DMS 273 (cell line): ENCODE measurements at regions not wholly inside any gene's neighbourhood (a gene's known extent, or its start where the extent isn't known, plus 50 kb on each side); places are given as distances from the start of the nearest gene placed in this dataset.

Source experiments
- DNase-seq: peaks from one replicate; lab custom pipeline; 2025; ENCODE audit not compliant: unreplicated experiment; lab: John Stamatoyannopoulos, UW

DNA sequence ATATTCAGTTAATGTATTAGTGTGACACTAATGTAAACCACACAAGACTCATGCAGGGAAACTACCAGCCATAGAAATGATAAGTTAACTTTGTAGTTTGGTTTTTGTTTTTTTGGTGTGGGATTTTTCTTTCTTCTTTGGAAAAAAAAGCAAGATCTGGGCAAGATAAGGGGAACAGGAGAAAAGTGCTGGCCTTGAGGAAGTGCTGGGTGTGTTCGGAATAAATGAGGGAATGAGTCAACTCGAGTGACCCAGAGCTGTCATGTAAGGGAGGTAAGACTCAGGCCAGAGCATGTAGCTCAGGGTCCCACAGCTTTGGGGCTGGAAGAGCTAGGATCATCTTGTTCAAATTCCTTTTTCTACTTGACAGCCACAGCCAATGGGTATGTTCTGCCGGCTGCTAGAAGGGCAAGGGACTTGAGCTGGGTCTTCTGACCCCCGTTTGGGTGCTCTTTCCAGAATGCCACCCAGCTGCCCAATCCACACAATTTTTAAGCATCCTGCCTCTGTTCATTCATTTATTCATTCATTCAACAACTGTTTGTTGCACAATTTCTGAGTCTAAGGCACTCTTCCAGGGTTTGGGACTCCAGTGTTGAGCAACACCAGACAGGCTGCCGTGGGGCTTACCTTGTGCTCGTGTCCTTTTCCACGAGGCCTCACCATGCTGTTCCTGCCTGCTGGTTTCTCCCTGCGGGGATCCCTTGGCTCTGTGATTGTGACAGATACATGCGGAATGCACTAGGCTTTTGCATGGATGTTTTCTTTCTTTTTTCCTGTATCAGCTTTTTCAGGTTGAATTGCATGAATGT is 54.5 kb downstream of the CLDN34 start:
- no peak for DNase-seq

DNA sequence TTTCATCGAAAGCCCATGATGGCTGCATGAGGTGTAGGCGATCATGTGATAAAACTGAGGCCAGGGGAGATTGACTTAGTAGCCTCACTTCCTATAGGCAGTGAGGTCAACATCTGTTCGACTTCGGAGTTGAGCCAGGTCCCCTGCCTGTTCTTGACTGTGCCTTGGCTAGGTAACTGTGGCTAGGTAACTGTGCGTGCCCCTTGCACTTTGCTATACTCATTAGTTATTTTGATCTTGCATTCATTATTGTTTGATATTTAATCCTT is 55.0 kb downstream of the CLDN34 start:
- DNase-seq: no peak

DNA sequence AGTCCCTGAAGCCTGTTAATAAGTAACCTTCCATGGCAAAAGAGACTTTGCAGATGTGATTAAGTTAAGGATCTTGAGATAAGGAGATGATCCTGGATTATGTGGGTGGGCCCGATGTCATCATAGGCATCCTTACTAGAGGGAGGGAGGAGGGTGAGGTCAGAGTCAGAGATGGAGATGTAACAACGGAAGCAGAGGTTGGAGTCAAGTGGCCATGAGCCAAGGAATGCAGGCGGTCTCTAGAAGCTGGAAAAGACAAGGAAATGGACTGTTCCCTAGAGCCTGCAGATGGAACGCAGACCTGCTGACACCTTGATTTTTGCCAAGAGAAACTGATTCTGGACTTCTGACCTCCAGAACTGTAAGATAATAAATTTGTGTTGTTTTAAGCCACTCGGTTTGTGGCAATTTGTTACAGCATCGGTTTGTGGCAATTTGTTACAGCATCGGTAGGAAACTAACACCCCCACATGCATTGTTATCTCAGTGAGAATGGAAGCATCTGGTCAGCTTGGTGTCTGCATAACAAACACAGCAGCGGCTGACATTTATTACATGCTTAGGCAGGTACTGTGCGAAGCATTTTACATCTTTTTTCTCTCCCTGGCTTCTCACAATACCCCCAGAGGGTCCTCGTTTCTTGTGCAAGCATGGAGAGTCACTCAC is 55.6 kb downstream of the CLDN34 start:
- no peak for DNase-seq

DNA sequence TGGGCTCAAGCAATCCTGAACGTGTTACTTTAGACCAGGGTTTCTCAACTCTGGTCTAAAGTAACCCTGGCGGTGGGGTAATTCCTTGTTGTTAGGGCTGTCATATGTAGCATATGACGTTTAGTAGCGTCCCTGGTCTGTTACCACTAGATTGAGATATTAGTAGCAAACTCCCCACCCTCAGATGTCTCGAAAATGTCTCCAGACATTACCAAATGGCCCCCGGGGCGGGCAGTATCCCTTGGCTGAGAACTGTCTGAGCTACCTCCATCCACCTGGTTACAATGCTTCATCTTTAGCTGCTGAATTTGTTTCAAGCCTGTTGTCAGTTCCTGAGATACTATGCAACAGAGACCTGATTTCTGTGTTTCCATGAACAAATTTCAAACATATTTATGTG is 56.7 kb downstream of the CLDN34 start:
- DNase-seq: no peak

DNA sequence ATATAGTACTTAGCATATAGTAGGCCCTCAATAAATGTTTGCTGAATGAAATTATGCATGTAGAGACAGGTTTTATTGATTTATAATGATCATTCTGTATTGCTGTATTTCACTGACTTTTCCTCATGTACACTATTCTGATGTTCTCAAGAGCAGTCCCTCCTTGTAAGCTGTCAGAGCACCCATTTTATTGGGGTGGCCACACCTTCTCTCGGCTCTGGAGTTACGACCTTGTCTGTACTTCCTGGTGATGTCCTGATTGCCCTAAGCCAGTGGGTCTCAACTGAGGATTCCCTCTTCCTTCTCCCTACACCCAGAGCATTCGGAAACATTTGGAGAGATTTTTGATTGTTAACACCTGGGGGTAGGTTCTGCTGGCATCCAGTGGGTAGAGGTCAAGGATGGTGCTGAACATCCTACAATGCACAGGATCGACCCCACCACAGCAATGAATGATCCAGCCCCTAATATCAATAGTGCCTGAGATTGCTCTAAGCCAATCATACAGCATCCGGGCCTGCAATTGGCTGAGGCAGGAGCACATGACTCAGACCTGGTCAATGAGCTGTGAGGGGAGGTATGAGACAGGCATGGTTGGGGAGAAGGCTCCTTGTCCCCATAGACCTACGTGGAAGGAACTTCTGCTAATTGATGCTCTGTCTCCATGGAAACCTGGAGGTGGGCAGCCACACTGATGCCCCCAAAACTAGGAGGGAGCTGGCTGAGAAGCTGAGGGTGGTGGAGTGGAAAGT is 58.8 kb downstream of the CLDN34 start:
- no peak for DNase-seq

DNA sequence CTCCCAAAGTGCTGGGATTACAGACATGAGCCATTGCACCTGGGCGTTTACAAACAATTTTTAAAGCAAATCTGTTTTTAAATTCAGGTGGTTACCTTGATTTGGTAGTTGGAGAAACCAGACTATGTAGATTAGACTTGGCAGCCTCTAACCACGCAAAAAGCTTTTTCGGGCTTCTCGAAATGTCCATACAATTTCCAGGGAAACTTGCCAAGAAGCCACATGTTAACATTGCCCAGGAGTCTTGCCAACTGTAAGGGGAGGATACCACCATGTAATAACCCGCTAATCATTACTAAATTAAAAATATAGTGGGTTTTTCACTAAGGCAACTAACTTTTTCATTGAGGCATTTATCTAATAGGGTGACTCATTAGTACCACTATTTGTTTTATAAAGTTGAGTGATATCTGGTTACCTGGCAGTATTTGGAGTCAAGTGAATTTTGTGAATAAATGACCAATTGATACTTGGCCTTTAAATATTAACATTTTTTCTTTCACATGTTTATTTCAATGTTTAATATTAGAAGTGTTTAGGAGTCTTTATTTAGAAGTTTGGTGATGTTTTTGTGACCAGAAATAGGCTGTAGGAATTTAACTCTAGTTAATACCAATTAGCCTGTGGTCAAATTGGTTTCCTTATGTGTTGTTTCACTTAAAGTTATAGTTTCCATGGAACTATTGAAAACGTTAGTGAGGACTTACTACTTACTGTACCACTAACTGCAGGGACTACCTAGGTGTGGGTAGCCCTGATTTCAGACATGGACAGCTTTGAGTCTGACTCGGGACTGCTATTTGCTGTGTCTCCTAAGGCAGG is 61.3 kb downstream of the CLDN34 start:
- DNase-seq: peak; percentile 25

DNA sequence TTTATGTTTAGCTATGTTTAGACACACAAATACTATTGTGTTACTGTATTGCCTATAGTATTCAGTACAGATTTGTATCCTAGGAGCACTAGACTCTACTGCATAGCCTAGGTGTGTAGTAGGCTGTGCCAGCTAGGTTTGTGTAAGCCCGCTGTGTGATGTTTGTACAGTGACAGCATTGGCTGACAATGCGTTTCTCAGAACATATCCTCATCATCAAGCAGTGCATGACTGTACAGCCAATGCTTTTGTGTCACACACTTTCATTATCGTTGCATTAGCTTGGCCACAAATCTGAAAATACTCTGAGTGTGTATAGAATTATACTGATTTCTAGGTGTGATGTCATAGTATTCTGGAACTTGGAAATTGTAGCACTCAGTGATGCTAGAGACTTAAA is 63.4 kb downstream of the CLDN34 start:
- DNase-seq: no peak

DNA sequence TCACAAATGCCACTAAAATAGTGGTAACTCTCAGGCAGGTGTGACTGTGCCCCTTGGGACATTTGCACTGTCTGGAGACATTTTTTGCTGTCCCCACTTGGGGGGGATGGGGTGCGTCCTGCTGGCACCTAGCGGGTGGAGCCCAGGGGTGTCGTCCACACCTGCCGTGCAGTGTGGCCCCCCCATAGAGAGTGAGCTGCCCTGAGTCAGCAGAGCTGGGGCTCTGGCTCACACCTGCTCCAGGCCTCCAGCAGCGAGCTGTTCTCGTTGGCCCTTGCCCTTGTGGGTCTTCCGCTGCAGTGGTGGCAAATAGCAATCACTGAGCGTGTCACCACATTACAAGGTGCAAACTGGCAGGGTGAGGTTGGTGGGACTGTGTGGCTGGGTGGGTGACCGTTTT is 64.6 kb downstream of the CLDN34 start:
- DNase-seq: no peak

DNA sequence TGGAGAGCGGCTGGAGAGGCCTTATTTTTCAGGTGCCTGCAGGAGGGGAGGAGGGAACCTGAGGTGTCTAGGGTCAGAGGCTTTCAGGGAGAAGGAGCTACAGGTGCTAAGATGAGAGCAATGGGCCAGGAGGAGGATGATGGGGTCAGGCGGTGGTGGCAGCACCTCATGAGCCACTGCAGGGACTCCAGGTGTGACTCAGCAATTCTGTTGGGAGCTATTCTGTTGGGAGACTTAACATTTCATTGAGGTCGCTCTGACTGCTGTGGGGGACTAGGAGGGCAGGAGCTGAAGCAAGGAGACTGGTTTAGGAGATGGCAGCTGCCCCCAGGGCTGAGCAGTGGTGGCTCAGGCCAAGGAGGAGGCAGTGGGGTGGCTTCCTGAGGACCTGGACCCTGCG is 65.0 kb downstream of the CLDN34 start:
- no peak for DNase-seq

DNA sequence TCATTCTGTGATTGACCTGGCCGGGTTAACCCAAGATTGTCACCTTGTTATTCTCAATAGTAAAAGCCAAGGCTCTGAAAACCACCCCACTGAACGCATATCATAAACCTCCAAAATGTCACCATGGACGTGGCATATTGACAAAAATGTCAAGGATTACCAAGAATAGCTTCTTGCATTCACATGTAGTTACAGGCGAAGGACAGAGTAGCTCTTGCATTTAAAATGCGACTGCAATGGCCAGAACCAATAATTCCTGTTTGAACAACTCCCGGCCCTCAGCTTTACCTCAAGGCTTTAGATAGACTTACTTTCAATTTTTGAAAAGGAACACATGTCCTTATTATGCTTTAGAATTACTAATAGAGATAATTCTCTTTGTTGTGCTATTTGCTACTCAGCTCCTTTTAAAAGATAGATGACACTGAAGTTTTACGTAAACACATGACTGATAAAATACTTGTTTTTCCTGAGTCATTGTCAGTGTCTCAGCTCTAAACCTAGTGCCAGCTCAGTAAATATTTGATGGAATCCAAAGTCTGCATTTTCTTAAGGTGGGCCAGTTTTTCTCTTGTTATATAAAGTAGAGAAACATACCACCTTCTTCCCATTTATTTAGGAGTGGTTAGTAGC is 66.3 kb downstream of the CLDN34 start:
- no peak for DNase-seq

DNA sequence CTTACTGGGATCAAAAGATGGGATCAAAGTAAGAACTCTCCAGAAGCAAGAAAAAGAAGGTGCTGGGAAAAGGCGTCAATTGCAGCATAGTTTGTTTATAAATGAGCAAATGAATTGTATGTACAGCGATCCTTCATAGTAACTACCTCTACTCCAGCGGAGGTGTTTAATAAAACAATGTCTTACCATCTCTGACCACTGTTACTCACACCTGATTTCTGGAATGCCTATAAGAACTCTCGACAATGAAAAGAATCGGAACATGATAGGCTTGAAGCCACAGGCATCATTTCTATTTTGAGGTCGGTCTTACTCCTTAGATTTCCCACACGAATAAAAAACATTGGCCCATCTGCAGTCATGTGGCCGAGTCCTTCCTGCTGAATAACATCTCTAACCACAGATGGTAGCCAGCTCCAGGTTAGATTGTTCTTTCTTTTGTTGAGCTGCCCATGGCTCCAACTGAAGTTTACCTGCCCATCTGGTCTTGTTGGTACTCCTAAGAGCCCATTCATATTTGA is 67.6 kb downstream of the CLDN34 start:
- DNase-seq: no peak

DNA sequence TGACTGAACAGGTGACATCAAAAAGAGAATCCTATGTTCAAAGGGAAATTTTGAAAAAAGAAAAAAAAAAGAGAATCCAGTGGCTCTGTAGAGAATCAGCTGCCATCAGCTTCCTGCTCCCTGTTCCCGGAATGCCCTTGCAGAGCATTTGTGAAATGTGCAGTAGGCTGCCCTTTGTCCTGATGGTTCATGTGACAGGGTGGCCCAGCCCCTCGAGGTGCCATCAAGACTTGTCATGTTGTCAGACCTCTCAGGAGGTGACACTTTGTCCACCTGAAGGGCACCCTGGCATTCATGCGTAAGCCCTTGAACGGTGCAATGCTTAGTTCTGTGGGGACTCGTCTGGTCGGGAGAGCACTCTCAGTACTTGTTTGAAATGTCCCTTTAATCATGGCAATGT is 71.4 kb downstream of the CLDN34 start:
- DNase-seq: no peak

DNA sequence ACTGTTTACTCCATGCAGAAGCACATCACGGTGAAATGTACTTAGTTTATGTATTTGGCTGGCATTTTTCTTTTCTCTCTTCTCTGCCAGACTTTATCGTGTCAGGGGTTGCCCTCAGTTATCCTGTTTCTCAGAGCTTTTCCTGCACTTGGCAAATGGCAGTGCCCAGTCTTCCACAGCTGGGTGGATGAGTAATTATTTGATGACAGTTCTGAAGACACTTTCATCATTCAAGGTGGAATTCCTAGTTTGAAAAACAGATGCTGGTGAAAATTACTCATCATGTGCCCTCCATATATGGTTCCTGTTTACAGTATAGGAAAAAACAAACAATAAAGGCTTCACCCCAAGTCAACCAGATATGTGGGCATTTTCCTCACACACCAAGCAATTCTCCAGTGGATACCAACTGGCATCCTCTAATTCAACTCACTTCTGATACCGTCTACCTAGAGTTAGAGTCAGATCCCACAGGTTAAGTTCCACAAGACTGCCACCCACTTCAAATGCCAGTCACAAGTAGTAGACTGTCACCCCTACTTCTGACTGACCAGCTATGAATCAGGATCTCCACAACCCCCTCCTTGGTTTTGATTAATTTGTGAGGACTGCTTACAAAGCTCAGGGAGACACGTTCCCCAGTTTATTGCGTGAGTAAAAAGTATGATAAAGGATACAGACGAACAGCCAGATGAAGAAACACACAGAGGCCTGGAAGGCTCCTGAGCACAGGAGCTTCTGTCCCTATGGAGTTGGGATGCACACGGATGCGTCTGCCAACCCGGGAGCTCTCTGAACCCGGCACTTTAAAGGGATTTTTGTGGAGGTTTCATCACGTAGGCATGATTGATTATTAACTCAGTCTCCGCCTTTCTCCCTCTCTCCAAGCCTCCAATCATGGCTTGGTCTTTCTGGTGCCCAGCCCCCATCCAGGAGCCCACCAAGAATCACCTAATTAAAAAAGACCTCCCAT is 72.9 kb downstream of the CLDN34 start:
- no peak for DNase-seq

DNA sequence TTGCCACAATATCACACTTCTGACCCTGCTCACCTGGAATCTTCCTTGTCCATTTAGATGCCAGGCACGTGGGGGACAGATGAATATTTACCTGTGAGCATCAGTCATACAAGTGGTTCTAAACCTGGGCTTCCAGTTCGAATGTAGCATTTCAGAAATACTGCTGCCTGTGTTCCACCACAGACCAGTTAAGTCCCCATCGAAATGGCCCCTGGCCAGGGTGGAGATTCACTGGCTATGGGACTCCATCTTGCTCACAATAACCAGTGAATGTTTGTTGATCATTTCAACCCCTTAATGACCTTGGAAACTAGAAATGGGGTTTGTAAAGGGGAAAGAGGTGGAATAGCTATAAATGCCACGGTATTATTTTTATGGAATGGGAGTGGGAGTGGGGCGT is 73.8 kb downstream of the CLDN34 start:
- DNase-seq: no peak

DNA sequence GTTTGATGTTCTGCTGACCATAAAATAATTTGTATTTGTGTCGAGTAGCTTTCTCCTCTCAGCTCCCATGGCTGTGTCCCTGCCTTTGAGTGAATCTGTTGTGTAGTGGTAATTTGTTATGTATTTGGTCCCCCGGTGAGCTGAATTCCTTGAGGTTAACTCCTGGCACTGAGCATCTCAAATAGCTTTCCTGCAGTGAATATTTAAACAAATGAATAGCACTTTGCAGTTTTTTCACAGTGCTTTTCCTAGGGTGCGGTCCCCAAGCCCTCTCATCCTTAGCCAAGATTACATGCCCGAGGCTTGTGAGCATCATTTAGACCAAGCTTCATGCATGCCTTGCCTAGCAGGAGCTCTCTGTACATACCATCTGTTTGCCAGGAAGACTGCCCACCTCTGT is 74.2 kb downstream of the CLDN34 start:
- DNase-seq: no peak

DNA sequence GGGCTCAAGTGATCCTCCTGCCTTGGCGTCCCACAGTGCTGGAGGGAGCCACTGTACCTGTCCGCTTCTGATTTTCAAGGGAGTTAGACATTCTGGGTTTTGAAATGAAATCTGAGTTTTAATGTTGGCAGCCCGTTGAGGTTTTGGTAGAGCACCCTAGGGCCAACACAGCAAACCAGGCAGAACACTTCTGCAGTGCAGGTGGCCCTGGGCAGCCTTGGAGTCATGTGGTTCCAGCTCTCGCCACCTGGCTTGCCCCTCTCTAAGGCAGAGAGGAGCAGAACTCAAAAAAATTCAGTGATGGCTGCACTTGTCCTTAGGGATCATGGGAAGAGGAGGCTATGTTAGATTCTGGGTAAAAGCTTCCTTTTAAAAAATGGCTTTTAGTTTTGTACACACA is 74.9 kb downstream of the CLDN34 start:
- DNase-seq: no peak

DNA sequence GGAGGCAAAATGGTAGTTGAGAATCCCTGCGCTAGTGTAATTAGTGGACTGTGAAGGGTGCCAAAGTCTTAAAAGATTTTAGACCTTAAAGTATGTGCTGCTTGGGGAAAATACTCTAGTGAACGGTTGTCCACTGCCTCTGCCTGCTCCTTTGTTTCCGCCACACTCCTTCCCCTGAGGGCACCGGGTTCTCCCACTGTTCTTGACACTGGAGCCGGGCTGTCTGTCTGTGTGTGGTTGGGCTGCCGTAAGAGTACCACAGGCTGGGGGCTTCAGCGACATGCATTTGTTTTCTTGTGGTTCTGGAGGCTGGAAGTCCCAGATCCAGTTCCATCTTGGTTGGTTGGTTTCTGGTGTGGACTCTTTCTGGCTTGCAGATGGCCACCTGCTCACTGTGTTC is 76.2 kb downstream of the CLDN34 start:
- no peak for DNase-seq

DNA sequence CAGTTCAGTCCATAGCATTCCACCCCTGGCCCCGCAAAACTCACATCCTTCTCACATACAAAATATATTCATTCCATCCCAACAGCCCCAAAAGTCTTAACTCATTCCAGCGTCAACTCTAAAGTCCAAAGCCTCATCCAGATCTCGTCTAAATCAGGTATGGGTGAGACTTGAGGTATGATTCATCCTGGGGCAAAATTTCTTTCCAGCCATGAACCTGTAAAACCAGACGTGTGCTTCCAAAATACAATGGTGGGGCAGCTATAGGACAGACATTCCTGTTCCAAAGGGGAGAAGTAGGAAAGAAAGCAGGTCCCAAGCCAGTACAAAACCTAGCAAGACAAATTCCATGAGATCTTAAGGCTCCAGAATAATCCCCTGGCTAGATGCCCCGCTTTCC is 76.9 kb downstream of the CLDN34 start:
- DNase-seq: no peak

DNA sequence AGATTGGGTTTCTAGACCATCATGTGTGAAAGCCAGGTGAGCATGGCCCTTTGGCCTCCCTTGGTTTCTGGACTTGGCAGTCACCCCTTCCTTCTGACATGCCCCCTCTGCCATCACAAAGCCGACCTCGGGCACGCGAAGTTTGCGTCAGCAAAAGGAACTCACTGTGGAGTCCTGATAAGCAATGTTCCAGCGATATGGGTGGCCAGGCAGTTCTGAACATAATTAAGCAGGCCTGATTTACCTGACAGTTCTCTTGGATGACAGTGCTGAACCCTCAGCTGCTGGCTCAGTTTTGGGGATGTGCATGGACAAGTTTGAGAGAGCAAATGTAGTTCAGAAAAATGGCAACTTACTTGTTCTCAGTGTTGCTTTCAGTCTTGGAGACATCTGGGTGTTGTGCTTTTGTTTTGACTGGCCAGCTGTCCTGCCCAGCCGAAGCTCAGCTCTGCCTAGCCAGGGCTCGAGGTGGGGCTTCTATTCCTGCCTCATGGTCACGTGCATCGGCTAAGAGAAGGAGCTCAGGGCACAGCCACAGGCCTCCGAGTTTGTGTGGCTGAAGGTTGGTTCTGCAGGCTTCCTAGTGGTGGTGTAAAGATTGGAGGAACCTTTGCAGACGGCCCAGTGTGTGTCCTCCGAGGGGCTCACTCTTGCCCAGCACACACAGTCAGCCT is 78.3 kb downstream of the CLDN34 start:
- no peak for DNase-seq
